K562 (cell line): ENCODE measurements at regions not wholly inside any gene's neighbourhood (a gene's known extent, or its start where the extent isn't known, plus 50 kb on each side); places are given as distances from the start of the nearest gene placed in this dataset.

Experiments
- DPF2 ChIP-seq: fragments of 450-650 bp; IDR thresholded peaks from 2 replicates; pipeline ENCODE4 v1.6.1; 2016
- GATA2 ChIP-seq: sonication (generic); formaldehyde crosslinking; IDR thresholded peaks from 2 replicates; pipeline ENCODE4 v1.4.0; 2020; ENCODE audit warnings: mild to moderate bottlenecking, missing genetic modification reagents
- HMG20A ChIP-seq: fragments of 450-650 bp; formaldehyde crosslinking; conservative IDR thresholded peaks from 2 replicates; pipeline ENCODE4 v1.4.0; 2020; ENCODE audit warnings: mild to moderate bottlenecking, mixed read lengths
- KLF6 ChIP-seq: fragments of 250-450 bp; sonication (Bioruptor Pico); IDR thresholded peaks from 2 replicates; pipeline ENCODE4 v1.4.0; 2020; ENCODE audit warnings: mild to moderate bottlenecking, moderate library complexity, borderline replicate concordance
- NFE2 ChIP-seq: IDR thresholded peaks from 2 replicates; pipeline ENCODE4 v1.6.1; 2014; ENCODE audit warnings: antibody characterized with exemption, low read depth
- TEAD1 ChIP-seq, 2 experiments: fragments of 450-650 bp in 1 of 2; sonication (generic) in 1 of 2; formaldehyde crosslinking; IDR thresholded peaks; 2 replicates each; pipeline versions ENCODE4 v1.4.0 to v1.8.0; 2020 to 2022; ENCODE audit warnings: mild to moderate bottlenecking in 2 of 2, missing genetic modification reagents in 1 of 2
- ZFX ChIP-seq: sonication (generic); formaldehyde crosslinking; IDR thresholded peaks from 2 replicates; pipeline ENCODE4 v1.8.0; 2022; ENCODE audit warnings: mild to moderate bottlenecking, missing genetic modification reagents, moderate library complexity
- ZKSCAN8 ChIP-seq: fragments of 200-800 bp; sonication (Bioruptor generic); IDR thresholded peaks from 2 replicates; pipeline ENCODE4 v1.6.1; 2016; ENCODE audit warnings: missing genetic modification characterization, missing compliant biosample characterization
- TF ChIP-seq, protein P1 (sequence below): sonication (generic); formaldehyde crosslinking; IDR thresholded peaks from 2 replicates; pipeline ENCODE4 v1.8.1; 2023; ENCODE audit warnings: missing genetic modification reagents, mild to moderate bottlenecking, borderline replicate concordance
- TF ChIP-seq, protein P2 (sequence below): fragments of 200-600 bp; sonication (generic); IDR thresholded peaks from one replicate; pipeline ENCODE4 v1.6.1; 2012; ENCODE audit warnings: mild to moderate bottlenecking, low read depth, low read length, inconsistent platforms
- TF ChIP-seq, protein P3 (sequence below), 2 experiments: fragments of 450-650 bp in 1 of 2; sonication (generic) in 1 of 2; formaldehyde crosslinking in 1 of 2; IDR thresholded peaks in 1 of 2; conservative IDR thresholded peaks in 1 of 2; 2 replicates each; pipeline versions ENCODE4 v1.6.1 to v1.8.1; 2016 to 2023; ENCODE audit warnings: mild to moderate bottlenecking in 2 of 2, moderate library complexity in 2 of 2, inconsistent platforms in 1 of 2, missing genetic modification reagents in 1 of 2

DNA sequence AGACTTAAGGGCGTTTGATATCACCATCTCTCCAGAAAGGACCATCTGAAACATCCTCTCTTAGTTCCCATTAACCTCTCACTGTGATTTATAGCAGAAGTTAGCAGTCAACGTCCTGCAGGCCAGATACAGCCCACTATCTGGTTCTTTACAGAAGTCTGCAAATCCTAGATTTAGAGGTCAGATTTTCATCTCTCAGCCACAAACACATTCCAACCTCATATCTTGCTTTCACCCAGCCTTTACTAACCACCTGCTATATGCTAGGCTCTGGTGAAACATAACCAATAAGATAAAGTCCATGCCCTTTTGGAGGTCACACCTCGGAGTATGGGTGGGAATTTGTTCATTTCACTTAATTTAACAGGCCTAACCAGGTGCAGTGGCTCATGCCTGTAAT lies 76.8 kb upstream of the CACNA1A start (continued):
- TF ChIP-seq, protein P1, sequence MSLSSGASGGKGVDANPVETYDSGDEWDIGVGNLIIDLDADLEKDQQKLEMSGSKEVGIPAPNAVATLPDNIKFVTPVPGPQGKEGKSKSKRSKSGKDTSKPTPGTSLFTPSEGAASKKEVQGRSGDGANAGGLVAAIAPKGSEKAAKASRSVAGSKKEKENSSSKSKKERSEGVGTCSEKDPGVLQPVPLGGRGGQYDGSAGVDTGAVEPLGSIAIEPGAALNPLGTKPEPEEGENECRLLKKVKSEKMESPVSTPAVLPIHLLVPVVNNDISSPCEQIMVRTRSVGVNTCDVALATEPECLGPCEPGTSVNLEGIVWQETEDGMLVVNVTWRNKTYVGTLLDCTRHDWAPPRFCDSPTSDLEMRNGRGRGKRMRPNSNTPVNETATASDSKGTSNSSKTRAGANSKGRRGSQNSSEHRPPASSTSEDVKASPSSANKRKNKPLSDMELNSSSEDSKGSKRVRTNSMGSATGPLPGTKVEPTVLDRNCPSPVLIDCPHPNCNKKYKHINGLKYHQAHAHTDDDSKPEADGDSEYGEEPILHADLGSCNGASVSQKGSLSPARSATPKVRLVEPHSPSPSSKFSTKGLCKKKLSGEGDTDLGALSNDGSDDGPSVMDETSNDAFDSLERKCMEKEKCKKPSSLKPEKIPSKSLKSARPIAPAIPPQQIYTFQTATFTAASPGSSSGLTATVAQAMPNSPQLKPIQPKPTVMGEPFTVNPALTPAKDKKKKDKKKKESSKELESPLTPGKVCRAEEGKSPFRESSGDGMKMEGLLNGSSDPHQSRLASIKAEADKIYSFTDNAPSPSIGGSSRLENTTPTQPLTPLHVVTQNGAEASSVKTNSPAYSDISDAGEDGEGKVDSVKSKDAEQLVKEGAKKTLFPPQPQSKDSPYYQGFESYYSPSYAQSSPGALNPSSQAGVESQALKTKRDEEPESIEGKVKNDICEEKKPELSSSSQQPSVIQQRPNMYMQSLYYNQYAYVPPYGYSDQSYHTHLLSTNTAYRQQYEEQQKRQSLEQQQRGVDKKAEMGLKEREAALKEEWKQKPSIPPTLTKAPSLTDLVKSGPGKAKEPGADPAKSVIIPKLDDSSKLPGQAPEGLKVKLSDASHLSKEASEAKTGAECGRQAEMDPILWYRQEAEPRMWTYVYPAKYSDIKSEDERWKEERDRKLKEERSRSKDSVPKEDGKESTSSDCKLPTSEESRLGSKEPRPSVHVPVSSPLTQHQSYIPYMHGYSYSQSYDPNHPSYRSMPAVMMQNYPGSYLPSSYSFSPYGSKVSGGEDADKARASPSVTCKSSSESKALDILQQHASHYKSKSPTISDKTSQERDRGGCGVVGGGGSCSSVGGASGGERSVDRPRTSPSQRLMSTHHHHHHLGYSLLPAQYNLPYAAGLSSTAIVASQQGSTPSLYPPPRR (CRISPR knock-in tag): 0 out of 2 replicates have a peak, but pooled peaks have one; percentile 33
- TF ChIP-seq, protein P2, sequence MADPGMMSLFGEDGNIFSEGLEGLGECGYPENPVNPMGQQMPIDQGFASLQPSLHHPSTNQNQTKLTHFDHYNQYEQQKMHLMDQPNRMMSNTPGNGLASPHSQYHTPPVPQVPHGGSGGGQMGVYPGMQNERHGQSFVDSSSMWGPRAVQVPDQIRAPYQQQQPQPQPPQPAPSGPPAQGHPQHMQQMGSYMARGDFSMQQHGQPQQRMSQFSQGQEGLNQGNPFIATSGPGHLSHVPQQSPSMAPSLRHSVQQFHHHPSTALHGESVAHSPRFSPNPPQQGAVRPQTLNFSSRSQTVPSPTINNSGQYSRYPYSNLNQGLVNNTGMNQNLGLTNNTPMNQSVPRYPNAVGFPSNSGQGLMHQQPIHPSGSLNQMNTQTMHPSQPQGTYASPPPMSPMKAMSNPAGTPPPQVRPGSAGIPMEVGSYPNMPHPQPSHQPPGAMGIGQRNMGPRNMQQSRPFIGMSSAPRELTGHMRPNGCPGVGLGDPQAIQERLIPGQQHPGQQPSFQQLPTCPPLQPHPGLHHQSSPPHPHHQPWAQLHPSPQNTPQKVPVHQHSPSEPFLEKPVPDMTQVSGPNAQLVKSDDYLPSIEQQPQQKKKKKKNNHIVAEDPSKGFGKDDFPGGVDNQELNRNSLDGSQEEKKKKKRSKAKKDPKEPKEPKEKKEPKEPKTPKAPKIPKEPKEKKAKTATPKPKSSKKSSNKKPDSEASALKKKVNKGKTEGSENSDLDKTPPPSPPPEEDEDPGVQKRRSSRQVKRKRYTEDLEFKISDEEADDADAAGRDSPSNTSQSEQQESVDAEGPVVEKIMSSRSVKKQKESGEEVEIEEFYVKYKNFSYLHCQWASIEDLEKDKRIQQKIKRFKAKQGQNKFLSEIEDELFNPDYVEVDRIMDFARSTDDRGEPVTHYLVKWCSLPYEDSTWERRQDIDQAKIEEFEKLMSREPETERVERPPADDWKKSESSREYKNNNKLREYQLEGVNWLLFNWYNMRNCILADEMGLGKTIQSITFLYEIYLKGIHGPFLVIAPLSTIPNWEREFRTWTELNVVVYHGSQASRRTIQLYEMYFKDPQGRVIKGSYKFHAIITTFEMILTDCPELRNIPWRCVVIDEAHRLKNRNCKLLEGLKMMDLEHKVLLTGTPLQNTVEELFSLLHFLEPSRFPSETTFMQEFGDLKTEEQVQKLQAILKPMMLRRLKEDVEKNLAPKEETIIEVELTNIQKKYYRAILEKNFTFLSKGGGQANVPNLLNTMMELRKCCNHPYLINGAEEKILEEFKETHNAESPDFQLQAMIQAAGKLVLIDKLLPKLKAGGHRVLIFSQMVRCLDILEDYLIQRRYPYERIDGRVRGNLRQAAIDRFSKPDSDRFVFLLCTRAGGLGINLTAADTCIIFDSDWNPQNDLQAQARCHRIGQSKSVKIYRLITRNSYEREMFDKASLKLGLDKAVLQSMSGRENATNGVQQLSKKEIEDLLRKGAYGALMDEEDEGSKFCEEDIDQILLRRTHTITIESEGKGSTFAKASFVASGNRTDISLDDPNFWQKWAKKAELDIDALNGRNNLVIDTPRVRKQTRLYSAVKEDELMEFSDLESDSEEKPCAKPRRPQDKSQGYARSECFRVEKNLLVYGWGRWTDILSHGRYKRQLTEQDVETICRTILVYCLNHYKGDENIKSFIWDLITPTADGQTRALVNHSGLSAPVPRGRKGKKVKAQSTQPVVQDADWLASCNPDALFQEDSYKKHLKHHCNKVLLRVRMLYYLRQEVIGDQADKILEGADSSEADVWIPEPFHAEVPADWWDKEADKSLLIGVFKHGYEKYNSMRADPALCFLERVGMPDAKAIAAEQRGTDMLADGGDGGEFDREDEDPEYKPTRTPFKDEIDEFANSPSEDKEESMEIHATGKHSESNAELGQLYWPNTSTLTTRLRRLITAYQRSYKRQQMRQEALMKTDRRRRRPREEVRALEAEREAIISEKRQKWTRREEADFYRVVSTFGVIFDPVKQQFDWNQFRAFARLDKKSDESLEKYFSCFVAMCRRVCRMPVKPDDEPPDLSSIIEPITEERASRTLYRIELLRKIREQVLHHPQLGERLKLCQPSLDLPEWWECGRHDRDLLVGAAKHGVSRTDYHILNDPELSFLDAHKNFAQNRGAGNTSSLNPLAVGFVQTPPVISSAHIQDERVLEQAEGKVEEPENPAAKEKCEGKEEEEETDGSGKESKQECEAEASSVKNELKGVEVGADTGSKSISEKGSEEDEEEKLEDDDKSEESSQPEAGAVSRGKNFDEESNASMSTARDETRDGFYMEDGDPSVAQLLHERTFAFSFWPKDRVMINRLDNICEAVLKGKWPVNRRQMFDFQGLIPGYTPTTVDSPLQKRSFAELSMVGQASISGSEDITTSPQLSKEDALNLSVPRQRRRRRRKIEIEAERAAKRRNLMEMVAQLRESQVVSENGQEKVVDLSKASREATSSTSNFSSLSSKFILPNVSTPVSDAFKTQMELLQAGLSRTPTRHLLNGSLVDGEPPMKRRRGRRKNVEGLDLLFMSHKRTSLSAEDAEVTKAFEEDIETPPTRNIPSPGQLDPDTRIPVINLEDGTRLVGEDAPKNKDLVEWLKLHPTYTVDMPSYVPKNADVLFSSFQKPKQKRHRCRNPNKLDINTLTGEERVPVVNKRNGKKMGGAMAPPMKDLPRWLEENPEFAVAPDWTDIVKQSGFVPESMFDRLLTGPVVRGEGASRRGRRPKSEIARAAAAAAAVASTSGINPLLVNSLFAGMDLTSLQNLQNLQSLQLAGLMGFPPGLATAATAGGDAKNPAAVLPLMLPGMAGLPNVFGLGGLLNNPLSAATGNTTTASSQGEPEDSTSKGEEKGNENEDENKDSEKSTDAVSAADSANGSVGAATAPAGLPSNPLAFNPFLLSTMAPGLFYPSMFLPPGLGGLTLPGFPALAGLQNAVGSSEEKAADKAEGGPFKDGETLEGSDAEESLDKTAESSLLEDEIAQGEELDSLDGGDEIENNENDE: no peak
- peak; percentile 54; the same call in 1 of the 2 replicates for TF ChIP-seq ZKSCAN8
- TF ChIP-seq HMG20A: peak; percentile 73; the same call in 1 of the 2 replicates
- TF ChIP-seq TEAD1 (CRISPR knock-in tag; IDR thresholded peaks at IDR 0.05): peak; percentile 96 to 99
- 0 out of 2 replicates have a peak, but pooled peaks have one; percentile 41 for TF ChIP-seq GATA2 (CRISPR knock-in tag)
- 0 out of 2 replicates have a peak, but pooled peaks have one; percentile 7 for TF ChIP-seq NFE2
- peak; percentile 60; the same call in 1 of the 2 replicates for TF ChIP-seq KLF6 (CRISPR knock-in tag)
- TF ChIP-seq ZFX (CRISPR knock-in tag): peak; percentile 17; the same call in 1 of the 2 replicates
- peak; percentile 82 for TF ChIP-seq DPF2
- TF ChIP-seq, protein P3, sequence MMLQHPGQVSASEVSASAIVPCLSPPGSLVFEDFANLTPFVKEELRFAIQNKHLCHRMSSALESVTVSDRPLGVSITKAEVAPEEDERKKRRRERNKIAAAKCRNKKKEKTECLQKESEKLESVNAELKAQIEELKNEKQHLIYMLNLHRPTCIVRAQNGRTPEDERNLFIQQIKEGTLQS (IDR thresholded peaks at IDR 0.05): no peak
- TF ChIP-seq, protein P3 (CRISPR knock-in tag; conservative IDR thresholded peaks at IDR 0.05): no peak
